HG03521 (cell line): ENCODE measurements at regions not wholly inside any gene's neighbourhood (a gene's known extent, or its start where the extent isn't known, plus 50 kb on each side); places are given as distances from the start of the nearest gene placed in this dataset.
"Not testable (repeated sequence)": the region's sequence is repeated elsewhere in the genome, so short reads cannot be mapped to it uniquely, and the experiment has no call there.

ENCODE experiments used
- ATAC-seq: cut with Tn5 transposase; IDR thresholded peaks from one replicate; pipeline ENCODE4 v1.9.1; 2021; ENCODE audit warnings: mild to moderate bottlenecking, moderate library complexity; ENCODE audit not compliant: unreplicated experiment

GRCh38 chr4:137890812-137891211 is 351.3 kb downstream of the SLC7A11 start:
- ATAC-seq: no peak

GRCh38 chr4:137881641-137882040 is 349.3 kb upstream of the PCDH18 start:
- no peak for ATAC-seq

DNA sequence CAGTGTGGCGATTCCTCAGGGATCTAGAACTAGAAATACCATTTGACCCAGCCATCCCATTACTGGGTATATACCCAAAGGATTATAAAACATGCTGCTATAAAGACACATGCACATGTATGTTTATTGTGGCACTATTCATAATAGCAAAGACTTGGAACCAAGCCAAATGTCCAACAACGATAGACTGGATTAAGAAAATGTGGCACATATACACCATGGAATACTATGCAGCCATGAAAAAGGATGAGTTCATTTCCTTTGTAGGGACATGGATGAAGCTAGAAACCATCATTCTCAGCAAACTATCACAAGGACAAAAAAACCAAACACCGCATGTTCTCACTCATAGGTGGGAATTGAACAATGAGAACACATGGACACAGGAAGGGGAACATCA is 335.8 kb upstream of the PCDH18 start:
- not testable (repeated sequence) for ATAC-seq

DNA sequence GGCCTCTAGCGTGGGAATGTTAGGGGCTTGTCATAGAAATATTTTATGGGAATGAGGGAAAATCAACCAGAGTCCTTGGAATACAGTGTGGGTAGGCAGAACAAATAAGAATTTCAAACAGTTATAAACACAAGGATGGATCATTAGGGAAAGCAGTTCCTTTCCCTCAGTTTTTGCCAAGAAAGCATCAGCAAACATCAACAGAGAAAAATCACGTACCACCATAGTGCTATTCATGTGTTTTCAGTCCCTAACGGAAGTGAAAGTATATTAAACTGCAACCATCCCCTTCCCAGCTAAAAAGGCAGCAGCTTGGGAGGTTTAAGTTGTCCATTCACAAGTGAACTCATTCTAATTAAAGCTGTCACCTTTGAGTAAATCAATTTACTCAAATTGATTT is 334.4 kb upstream of the PCDH18 start:
- ATAC-seq: no peak

DNA sequence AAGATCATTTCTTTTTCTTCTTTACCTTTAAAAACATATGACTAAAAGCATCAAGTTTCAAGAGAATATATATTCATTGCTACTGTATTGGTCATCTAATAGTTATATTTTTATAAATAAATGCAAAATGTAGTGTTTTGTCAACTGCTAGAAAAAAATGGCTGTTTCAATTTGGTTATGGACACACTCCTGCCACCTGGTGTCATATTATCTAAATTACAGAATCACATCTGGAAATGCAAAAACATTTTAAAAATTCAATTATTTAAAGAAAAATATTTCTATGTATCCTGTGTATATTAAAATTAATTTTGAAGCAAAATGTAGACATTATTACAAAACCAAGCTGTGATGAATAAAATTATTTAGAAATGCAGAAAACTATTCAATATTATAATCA is 329.4 kb upstream of the PCDH18 start:
- ATAC-seq: no peak

- ATAC-seq: no peak
Measured at GRCh38 chr4:137853424-137853823, 321.1 kb upstream of the PCDH18 start.

- ATAC-seq: no peak
Measured at GRCh38 chr4:137852326-137852725, 320.0 kb upstream of the PCDH18 start.

- no peak for ATAC-seq
Measured at GRCh38 chr4:137851435-137851834, 319.1 kb upstream of the PCDH18 start.

- not testable (repeated sequence) for ATAC-seq
Measured at GRCh38 chr4:137827945-137828344, 295.7 kb upstream of the PCDH18 start.

DNA sequence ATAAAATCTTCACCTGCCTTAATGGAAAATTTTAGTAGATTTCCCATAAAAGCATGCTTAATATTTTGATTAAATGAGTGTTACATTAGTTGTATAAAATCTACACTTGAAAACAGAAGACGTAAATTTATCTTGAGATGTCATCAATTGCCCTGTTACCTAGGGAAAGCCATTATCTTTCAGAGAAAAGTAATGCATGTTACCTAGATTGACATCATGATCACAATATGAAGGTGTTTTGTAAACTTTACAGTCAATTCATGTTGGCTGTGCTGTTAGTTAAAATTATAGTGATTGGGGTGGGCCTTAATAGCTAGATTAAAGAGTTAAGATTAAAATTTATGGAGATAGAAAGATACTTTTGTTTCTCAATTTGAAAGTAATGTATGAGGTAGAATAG is 293.2 kb upstream of the PCDH18 start:
- no peak for ATAC-seq

DNA sequence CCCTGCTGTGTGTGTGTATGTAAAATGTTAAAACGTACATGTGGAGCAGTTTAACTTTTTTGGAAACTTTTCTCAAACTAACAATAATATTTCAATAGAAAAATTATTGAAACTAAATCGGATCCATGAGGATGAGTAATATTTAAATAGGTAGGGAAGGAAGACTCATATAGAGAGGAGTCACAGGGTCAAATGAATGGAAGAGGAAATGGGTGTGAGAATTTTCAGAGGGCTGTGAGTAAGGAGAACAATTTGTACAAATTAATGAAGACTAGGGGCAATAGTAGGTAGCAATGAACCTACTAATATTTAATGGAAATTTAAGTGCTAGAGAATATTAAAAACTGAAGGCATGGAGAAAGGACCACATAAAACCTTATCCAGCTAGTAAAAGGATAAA is 290.7 kb upstream of the PCDH18 start:
- ATAC-seq: no peak

DNA sequence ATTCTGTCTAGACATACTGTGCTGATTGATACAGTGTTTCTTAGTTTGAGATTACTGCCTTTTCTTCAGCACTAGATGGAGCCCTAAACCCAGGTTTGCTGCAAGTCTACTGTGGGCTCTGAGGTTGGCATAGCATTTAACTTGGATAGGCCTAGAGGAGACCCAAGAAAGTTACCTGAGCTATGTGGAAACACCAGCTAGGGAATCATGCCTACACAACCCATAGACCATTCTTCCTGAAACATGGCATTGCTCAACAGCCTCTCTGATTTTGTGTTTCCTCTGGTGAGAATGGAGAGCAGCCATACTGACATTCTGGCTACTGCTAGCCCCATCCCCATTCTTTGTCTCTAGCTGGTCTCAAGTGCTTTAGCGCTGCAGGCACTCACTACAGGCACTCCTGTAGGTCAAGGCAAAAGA is 287.7 kb upstream of the PCDH18 start:
- ATAC-seq: peak; percentile 86

DNA sequence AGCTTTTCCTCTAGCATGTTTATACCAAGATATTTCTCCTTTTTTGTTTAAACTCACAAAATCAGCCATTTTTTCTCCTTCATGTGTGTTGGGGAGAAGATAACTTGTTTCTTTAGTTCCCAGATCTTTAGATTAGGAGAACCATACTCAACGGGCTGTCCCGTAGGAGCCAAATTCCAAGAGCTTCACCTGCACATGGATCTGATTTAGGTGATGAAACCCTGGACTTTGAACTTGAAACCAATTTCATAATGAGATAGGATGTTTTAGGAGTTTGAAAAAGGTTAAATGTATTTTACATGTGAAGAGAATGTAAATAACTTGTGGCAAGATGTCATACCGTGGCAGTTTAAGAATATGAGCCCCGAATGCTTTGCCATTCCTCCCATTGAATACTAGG is 280.0 kb upstream of the PCDH18 start:
- no peak for ATAC-seq

GRCh38 chr4:137806420-137806819 is 274.1 kb upstream of the PCDH18 start:
- ATAC-seq: no peak

DNA sequence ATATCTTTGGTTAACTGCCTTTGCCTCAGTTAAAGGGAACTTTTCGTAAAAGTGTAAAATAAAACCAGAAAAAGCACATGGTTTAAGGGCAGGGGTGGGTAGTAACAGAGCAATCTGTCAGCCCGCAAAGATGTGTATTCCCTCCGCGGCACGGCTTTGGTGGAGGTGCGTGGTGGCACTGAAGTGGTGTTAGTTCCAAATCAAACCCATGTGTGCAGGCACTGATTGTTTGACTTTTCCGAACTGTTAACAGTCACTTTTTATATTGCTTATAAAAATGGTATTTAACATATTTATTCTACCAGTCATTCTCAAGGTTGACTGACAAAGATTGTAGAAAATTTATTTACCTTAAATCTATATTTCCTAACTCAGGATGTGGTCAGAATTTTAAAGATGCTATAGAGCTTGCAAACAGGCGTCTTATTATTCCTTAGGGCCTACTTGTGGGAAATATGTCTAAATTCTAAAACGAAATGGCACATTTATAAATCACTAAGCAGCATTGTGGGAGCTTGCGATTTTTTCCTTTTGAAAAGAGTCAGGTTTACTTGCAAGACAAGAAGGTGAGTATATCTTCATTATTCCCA is 272.7 kb upstream of the PCDH18 start:
- ATAC-seq: no peak

- no peak for ATAC-seq
Measured at GRCh38 chr4:137800861-137801260, 268.6 kb upstream of the PCDH18 start.

GRCh38 chr4:137794764-137795254 is 262.5 kb upstream of the PCDH18 start:
- ATAC-seq: no peak

GRCh38 chr4:137789263-137789662 is 257.0 kb upstream of the PCDH18 start:
- ATAC-seq: not testable (repeated sequence)

DNA sequence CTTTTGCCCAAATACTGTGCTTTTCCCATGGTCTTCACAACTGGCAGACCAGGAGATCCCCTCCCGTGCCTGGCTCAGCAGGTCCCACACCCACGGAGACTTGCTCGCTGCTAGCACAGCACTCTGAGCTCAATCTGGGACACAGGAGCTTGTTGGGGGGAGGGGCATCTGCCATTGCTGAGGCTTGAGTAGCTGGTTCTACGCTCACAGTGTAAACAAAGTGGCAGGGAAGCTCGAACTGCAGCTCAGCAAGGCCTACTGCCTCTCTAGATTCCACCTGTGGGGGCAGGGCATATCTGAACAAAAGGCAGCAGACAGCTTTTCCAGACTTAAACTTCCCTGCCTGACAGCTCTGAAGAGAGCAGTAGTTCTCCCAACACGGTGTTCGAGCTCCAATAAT is 251.6 kb upstream of the PCDH18 start:
- not testable (repeated sequence) for ATAC-seq

DNA sequence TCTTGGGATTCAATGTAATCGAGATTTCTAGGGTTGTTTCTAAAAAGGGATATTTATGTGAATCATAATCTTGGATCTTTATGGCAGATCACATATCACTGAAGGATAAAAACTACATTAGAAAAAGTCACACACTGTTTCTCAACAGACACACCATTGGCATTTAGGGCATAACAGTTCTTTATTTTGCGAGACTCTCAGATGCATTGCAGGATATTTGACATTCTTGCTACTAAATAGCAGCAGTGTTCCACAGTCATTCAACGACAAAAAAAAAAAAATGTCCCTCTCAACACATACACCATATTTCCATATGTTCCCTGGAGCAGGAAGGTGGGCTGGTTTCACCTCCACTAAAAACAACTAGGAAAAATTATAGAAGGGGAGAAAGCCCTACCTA is 243.4 kb upstream of the PCDH18 start:
- no peak for ATAC-seq

DNA sequence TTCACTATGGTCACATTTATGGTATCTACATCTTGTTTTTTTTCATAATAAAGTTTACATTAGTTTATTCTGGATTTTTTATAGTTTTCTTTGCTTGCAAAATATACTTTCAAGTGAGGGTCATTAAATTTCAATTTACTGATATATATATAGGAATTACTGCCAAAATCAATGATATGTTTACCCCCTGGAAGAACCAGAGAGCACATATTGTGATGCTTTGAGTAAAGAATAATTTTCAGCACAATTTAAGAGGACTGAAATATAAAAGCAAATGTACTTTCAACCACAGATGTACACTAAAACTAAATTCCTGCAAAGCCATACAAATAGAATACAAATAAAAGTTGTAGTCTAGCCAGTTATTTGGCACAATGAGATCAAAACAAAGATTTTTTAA is 242.2 kb upstream of the PCDH18 start:
- no peak for ATAC-seq

DNA sequence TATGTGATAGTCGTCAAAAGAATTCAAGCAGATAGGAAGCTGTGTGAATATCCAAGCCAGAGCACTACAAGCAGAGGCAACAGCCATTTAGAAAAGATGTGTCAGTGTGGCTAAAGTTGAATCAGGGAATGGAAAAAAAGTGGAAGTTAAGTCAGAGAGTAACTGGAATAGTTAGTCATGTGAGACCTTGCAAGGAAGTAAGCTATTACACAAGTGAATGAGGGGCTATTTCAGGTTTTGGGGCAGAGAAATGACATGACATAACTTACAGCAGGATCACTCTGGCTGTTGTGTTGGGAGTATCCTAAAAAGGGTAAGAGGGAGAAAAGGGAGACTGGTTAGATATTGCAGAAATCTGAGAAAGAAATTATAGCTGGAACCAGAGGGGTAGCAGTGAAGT is 236.6 kb upstream of the PCDH18 start:
- ATAC-seq: no peak

GRCh38 chr4:137768196-137768595 is 235.9 kb upstream of the PCDH18 start:
- ATAC-seq: no peak
